MM.1S (cell line): ENCODE measurements at regions not wholly inside any gene's neighbourhood (a gene's known extent, or its start where the extent isn't known, plus 50 kb on each side); places are given as distances from the start of the nearest gene placed in this dataset.

ENCODE experiments used
- EZH2 ChIP-seq: fragments of 300-600 bp; sonication (generic); optimal IDR thresholded peaks from 2 replicates; pipeline ENCODE3; 2017; ENCODE audit warnings: low read depth, mild to moderate bottlenecking, antibody characterized with exemption, low read length, mixed read lengths
- TF ChIP-seq, protein P1 (sequence below): fragments of 300-600 bp; sonication (generic); IDR thresholded peaks from 2 replicates; pipeline ENCODE4 v1.5.1; 2016; ENCODE audit warnings: antibody characterized with exemption, low read length, mixed read lengths

- TF ChIP-seq, protein P1, sequence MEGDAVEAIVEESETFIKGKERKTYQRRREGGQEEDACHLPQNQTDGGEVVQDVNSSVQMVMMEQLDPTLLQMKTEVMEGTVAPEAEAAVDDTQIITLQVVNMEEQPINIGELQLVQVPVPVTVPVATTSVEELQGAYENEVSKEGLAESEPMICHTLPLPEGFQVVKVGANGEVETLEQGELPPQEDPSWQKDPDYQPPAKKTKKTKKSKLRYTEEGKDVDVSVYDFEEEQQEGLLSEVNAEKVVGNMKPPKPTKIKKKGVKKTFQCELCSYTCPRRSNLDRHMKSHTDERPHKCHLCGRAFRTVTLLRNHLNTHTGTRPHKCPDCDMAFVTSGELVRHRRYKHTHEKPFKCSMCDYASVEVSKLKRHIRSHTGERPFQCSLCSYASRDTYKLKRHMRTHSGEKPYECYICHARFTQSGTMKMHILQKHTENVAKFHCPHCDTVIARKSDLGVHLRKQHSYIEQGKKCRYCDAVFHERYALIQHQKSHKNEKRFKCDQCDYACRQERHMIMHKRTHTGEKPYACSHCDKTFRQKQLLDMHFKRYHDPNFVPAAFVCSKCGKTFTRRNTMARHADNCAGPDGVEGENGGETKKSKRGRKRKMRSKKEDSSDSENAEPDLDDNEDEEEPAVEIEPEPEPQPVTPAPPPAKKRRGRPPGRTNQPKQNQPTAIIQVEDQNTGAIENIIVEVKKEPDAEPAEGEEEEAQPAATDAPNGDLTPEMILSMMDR: no peak
- TF ChIP-seq EZH2: no peak
Observed at GRCh38 chr20:17023806-17024205, 203.0 kb upstream of the PCSK2 start.
